Hepatocyte (in vitro differentiated cells): ENCODE measurements at regions not wholly inside any gene's neighbourhood (a gene's known extent, or its start where the extent isn't known, plus 50 kb on each side); places are given as distances from the start of the nearest gene placed in this dataset.
A peak's percentile ranks its signal among the peaks of the same experiment; 100 is the strongest.

Source experiments
- DNase-seq: peaks from one replicate; pipeline ENCODE4 v3.0.0-alpha.2; 2016; ENCODE audit warnings: low spot score
- H2AFZ ChIP-seq: fragments of 200-600 bp; sonication (generic); 2 replicates; pipeline ENCODE4 v1.6.0; 2016; ENCODE audit warnings: antibody characterized with exemption, mild to moderate bottlenecking
- H3K27ac ChIP-seq: fragments of 200-600 bp; sonication (generic); 2 replicates; pipeline ENCODE4 v1.5.1; 2016; ENCODE audit warnings: mild to moderate bottlenecking
- H3K27me3 ChIP-seq: fragments of 200-600 bp; sonication (generic); 2 replicates; pipeline ENCODE4 v1.6.1; 2016
- H3K36me3 ChIP-seq: fragments of 200-600 bp; sonication (generic); replicated peaks from 2 replicates; pipeline ENCODE4 v1.5.1; 2016; ENCODE audit warnings: low read depth; ENCODE audit not compliant: insufficient read depth
- H3K4me1 ChIP-seq: fragments of 200-600 bp; sonication (generic); 2 replicates; pipeline ENCODE4 v1.5.1; 2016; ENCODE audit warnings: mild to moderate bottlenecking, moderate library complexity; ENCODE audit not compliant: insufficient read depth
- H3K4me2 ChIP-seq: fragments of 200-600 bp; sonication (generic); 2 replicates; pipeline ENCODE4 v1.6.0; 2016
- H3K4me3 ChIP-seq: fragments of 200-600 bp; sonication (generic); 2 replicates; pipeline ENCODE4 v1.5.1; 2016; ENCODE audit warnings: mild to moderate bottlenecking
- H3K79me2 ChIP-seq: fragments of 200-600 bp; sonication (generic); 2 replicates; pipeline ENCODE4 v1.6.0; 2017; ENCODE audit warnings: mild to moderate bottlenecking
- H3K9me2 ChIP-seq: fragments of 200-600 bp; sonication (generic); replicated peaks from 2 replicates; pipeline ENCODE4 v1.6.0; 2017; ENCODE audit warnings: mild to moderate bottlenecking; ENCODE audit not compliant: insufficient read depth
- H3K9me3 ChIP-seq: fragments of 200-600 bp; sonication (generic); 2 replicates; pipeline ENCODE4 v1.5.1; 2016; ENCODE audit warnings: low read depth, mild to moderate bottlenecking
- H4K20me1 ChIP-seq: fragments of 200-600 bp; sonication (generic); 2 replicates; pipeline ENCODE4 v1.6.0; 2016; ENCODE audit warnings: mild to moderate bottlenecking; ENCODE audit not compliant: insufficient read depth, poor library complexity, severe bottlenecking
- EZH2 ChIP-seq: fragments of 200-600 bp; sonication (generic); IDR thresholded peaks from 2 replicates; pipeline ENCODE4 v1.6.1; 2016; ENCODE audit warnings: antibody characterized with exemption, mild to moderate bottlenecking, borderline replicate concordance
- EZH2phosphoT487 ChIP-seq: fragments of 200-600 bp; sonication (generic); IDR thresholded peaks from one replicate; pipeline ENCODE4 v1.6.1; 2018; ENCODE audit warnings: antibody characterized with exemption, mild to moderate bottlenecking, low read depth, moderate library complexity; ENCODE audit not compliant: unreplicated experiment, severe bottlenecking
- WGBS: methylation state at CpG from one replicate; pipeline ENCODE4 v1.1.6; 2016; ENCODE audit warnings: low lambda C conversion rate; ENCODE audit errors: missing lambda C conversion rate; 5-methylcytosine and 5-hydroxymethylcytosine counted together
- TF ChIP-seq, protein P1 (sequence below): fragments of 200-600 bp; sonication (generic); IDR thresholded peaks from 2 replicates; pipeline ENCODE4 v1.5.1; 2016; ENCODE audit warnings: antibody characterized with exemption, mild to moderate bottlenecking; ENCODE audit not compliant: poor library complexity

- Histone ChIP-seq H3K4me1 (no peaks in the 10 kb centered on the region), H3K9me2 (no peaks in the 10 kb centered on the region), H3K27me3 (no peaks in the 10 kb centered on the region), H3K4me2 (no peak overlapping the region), H3K79me2 (no peaks in the 10 kb centered on the region), H3K36me3 (no peaks in the 10 kb centered on the region), H4K20me1 (no peaks in the 10 kb centered on the region), H3K27ac (peak overlapping the region; percentile 76), H3K9me3 (no peaks in the 10 kb centered on the region), H2AFZ (no peak overlapping the region), H3K4me3 (no peak overlapping the region)
- TF ChIP-seq, protein P1, sequence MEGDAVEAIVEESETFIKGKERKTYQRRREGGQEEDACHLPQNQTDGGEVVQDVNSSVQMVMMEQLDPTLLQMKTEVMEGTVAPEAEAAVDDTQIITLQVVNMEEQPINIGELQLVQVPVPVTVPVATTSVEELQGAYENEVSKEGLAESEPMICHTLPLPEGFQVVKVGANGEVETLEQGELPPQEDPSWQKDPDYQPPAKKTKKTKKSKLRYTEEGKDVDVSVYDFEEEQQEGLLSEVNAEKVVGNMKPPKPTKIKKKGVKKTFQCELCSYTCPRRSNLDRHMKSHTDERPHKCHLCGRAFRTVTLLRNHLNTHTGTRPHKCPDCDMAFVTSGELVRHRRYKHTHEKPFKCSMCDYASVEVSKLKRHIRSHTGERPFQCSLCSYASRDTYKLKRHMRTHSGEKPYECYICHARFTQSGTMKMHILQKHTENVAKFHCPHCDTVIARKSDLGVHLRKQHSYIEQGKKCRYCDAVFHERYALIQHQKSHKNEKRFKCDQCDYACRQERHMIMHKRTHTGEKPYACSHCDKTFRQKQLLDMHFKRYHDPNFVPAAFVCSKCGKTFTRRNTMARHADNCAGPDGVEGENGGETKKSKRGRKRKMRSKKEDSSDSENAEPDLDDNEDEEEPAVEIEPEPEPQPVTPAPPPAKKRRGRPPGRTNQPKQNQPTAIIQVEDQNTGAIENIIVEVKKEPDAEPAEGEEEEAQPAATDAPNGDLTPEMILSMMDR = no peak
- TF ChIP-seq EZH2phosphoT487 (no peak), EZH2 (no peak)
- no peak for DNase-seq
- WGBS = 79% methylated on average over 2 of the region's 3 CpGs
Observed at GRCh38 chr6:40929176-40929575, 109.8 kb downstream of the UNC5CL start.

- WGBS = 89% methylated on average over 3 of the region's 3 CpGs
- no peaks in the 10 kb centered on the region for H3K27me3 ChIP-seq
- TF ChIP-seq EZH2phosphoT487 (no peak), EZH2 (no peak)
- TF ChIP-seq, protein P1 = no peak
- no peaks in the 10 kb centered on the region for H3K79me2 ChIP-seq
- H4K20me1 ChIP-seq = no peaks in the 10 kb centered on the region
- no peaks in the 10 kb centered on the region for H3K9me3 ChIP-seq
- no peak overlapping the region for H3K4me3 ChIP-seq
- H3K36me3 ChIP-seq = no peaks in the 10 kb centered on the region
- H3K4me1 ChIP-seq = no peaks in the 10 kb centered on the region
- H3K4me2 ChIP-seq = no peak overlapping the region
- no peaks in the 10 kb centered on the region for H3K9me2 ChIP-seq
- DNase-seq = no peak
- H3K27ac ChIP-seq = peak overlapping the region; percentile 76
- no peak overlapping the region for H2AFZ ChIP-seq
Observed at GRCh38 chr6:40928763-40929162, 110.3 kb downstream of the UNC5CL start.

DNA sequence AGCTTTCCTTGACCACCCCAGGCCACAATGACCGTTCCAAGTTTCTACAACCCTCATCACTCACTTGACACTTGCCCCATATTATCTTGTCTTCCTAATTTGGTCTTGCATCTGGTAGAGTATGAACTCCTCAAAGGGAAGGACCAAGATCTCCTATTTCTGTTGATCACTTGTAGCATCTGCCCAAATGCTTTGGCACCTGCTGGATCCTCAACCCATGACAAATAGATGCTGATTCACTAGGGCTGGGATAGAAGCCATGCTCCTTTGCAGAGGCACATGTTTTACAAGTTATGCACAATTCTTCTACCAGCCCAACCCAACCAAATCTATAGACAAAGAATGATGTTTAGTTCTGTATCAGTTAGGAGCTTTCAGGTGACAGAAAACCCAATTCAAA, 110.7 kb downstream of the UNC5CL start:
- Histone ChIP-seq H3K9me3 (no peaks in the 10 kb centered on the region), H3K27ac (peak overlapping the region; percentile 11), H3K4me1 (no peaks in the 10 kb centered on the region), H2AFZ (no peak overlapping the region), H3K4me3 (no peak overlapping the region), H3K27me3 (no peaks in the 10 kb centered on the region), H4K20me1 (no peaks in the 10 kb centered on the region), H3K36me3 (no peaks in the 10 kb centered on the region), H3K79me2 (no peaks in the 10 kb centered on the region), H3K9me2 (no peaks in the 10 kb centered on the region), H3K4me2 (no peak overlapping the region)
- 82% methylated on average over 1 of the region's 1 CpG for WGBS
- no peak for TF ChIP-seq EZH2phosphoT487
- no peak for TF ChIP-seq EZH2
- TF ChIP-seq, protein P1 = no peak
- no peak for DNase-seq

DNA sequence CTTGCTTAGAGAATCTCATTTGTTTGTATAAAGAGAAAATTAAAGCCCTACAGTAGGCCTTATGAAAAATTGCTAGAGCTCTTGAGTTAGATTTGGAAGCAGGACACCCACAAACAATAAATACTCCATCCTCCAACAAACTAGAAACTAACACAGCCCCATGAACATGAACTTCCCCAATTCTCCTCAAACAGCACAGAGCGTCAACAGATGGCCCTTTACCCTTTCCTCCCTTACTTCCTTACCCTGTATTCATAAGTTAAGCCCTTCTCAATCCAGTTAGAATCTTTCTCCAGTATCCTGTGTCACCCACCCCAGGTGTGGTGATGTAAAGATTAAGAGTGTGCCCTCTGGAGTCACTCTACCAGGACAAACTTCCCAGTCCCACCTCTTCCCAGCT, 113.7 kb downstream of the UNC5CL start:
- H3K4me3 ChIP-seq = no peak overlapping the region

More for the DNA sequence above, 113.7 kb downstream of the UNC5CL start:
- 82% methylated on average over 1 of the region's 1 CpG for WGBS
- H2AFZ ChIP-seq = no peak overlapping the region
- no peaks in the 10 kb centered on the region for H3K9me2 ChIP-seq
- TF ChIP-seq EZH2phosphoT487 = no peak
- TF ChIP-seq, protein P1 = no peak
- no peaks in the 10 kb centered on the region for H3K4me1 ChIP-seq
- H3K9me3 ChIP-seq = no peaks in the 10 kb centered on the region
- H3K4me2 ChIP-seq = no peak overlapping the region
- H3K27ac ChIP-seq = no peak overlapping the region
- DNase-seq = no peak
- H3K36me3 ChIP-seq = no peaks in the 10 kb centered on the region
- H3K27me3 ChIP-seq = no peaks in the 10 kb centered on the region
- H3K79me2 ChIP-seq = no peaks in the 10 kb centered on the region
- H4K20me1 ChIP-seq = no peaks in the 10 kb centered on the region
